HEK293T (cell line): ENCODE measurements at regions not wholly inside any gene's neighbourhood (a gene's known extent, or its start where the extent isn't known, plus 50 kb on each side); places are given as distances from the start of the nearest gene placed in this dataset.
"Not testable (repeated sequence)": the region's sequence is repeated elsewhere in the genome, so short reads cannot be mapped to it uniquely, and the experiment has no call there.

ENCODE experiments used
- CTCF ChIA-PET: fragments of 350-600 bp; formaldehyde crosslinking; extraction: SDS; loops from one replicate; lab custom pipeline; 2021; ENCODE audit warnings: antibody characterized with exemption, inconsistent platforms; lab: Yijun Ruan, JAX
- POLR2A ChIA-PET: fragments of 350-600 bp; formaldehyde crosslinking; extraction: SDS; loops from one replicate; lab custom pipeline; 2020; ENCODE audit warnings: antibody characterized with exemption, inconsistent platforms; lab: Yijun Ruan, JAX
- DNase-seq: peaks from one replicate; pipeline ENCODE4 v3.0.0; 2012; ENCODE audit warnings: mixed read lengths; ENCODE audit errors: extremely low spot score
- ARNT ChIP-seq: fragments of 450-650 bp; IDR thresholded peaks from 2 replicates; pipeline ENCODE4 v1.6.1; 2017; ENCODE audit warnings: mild to moderate bottlenecking
- BHLHE40 ChIP-seq: fragments of 450-650 bp; IDR thresholded peaks from 2 replicates; pipeline ENCODE4 v1.6.1; 2016; ENCODE audit warnings: mild to moderate bottlenecking, moderate library complexity, borderline replicate concordance
- CTBP1 ChIP-seq: fragments of 450-650 bp; IDR thresholded peaks from 2 replicates; pipeline ENCODE4 v1.6.1; 2016; ENCODE audit warnings: borderline replicate concordance
- ELF4 ChIP-seq: fragments of 450-650 bp; IDR thresholded peaks from 2 replicates; pipeline ENCODE4 v1.6.1; 2017; ENCODE audit warnings: antibody characterized with exemption
- FOXA1 ChIP-seq: fragments of 450-650 bp; IDR thresholded peaks from 2 replicates; pipeline ENCODE4 v1.6.1; 2016; ENCODE audit warnings: mild to moderate bottlenecking
- FOXK2 ChIP-seq: fragments of 450-650 bp; IDR thresholded peaks from 2 replicates; pipeline ENCODE4 v1.6.1; 2016; ENCODE audit warnings: mild to moderate bottlenecking
- FOXM1 ChIP-seq: fragments of 450-650 bp; IDR thresholded peaks from 2 replicates; pipeline ENCODE4 v1.6.1; 2017; ENCODE audit warnings: mild to moderate bottlenecking, borderline replicate concordance
- HDGF ChIP-seq: fragments of 450-650 bp; IDR thresholded peaks from 2 replicates; pipeline ENCODE4 v1.6.1; 2017; ENCODE audit warnings: antibody characterized with exemption, borderline replicate concordance
- L3MBTL2 ChIP-seq: fragments of 450-650 bp; conservative IDR thresholded peaks from 2 replicates; pipeline ENCODE4 v1.6.1; 2016; ENCODE audit warnings: mild to moderate bottlenecking
- LEF1 ChIP-seq: fragments of 450-650 bp; IDR thresholded peaks from 2 replicates; pipeline ENCODE4 v1.6.1; 2017; ENCODE audit warnings: mild to moderate bottlenecking, borderline replicate concordance
- NFRKB ChIP-seq: fragments of 450-650 bp; IDR thresholded peaks from 2 replicates; pipeline ENCODE4 v1.6.1; 2016; ENCODE audit warnings: mild to moderate bottlenecking, moderate library complexity
- PKNOX1 ChIP-seq: fragments of 450-650 bp; IDR thresholded peaks from 2 replicates; pipeline ENCODE4 v1.6.1; 2016
- SP1 ChIP-seq: fragments of 450-650 bp; IDR thresholded peaks from 2 replicates; pipeline ENCODE4 v1.6.1; 2017
- SUZ12 ChIP-seq: fragments of 450-650 bp; IDR thresholded peaks from 2 replicates; pipeline ENCODE4 v1.6.1; 2016; ENCODE audit warnings: mild to moderate bottlenecking
- TARDBP ChIP-seq: fragments of 450-650 bp; IDR thresholded peaks from 2 replicates; pipeline ENCODE4 v1.6.1; 2016
- ZNF384 ChIP-seq: fragments of 450-650 bp; IDR thresholded peaks from 2 replicates; pipeline ENCODE4 v1.6.1; 2016

GRCh38 chr15:98077186-98077585 lies 116.7 kb downstream of the ARRDC4 start:
- POLR2A ChIA-PET = no interaction called here
- CTCF ChIA-PET = no interaction called here
- DNase-seq = no peak
- no peak for TF ChIP-seq FOXM1
- TF ChIP-seq PKNOX1 = no peak
- TF ChIP-seq ELF4 = no peak
- no peak for TF ChIP-seq SUZ12

GRCh38 chr15:98080791-98081190 lies 120.3 kb downstream of the ARRDC4 start:
- POLR2A ChIA-PET = no interaction called here
- TF ChIP-seq LEF1 = no peak
- TF ChIP-seq ZNF384 = no peak
- no peak for TF ChIP-seq FOXA1
- TF ChIP-seq PKNOX1 = no peak
- no peak for TF ChIP-seq ARNT
- no peak for TF ChIP-seq SP1
- no peak for TF ChIP-seq TARDBP
- TF ChIP-seq SUZ12 = no peak
- no peak for TF ChIP-seq L3MBTL2
- TF ChIP-seq BHLHE40 = no peak
- TF ChIP-seq CTBP1 = no peak
- no peak for TF ChIP-seq FOXK2
- CTCF ChIA-PET = interaction anchor here (0.5 kb wide), 1 partner anchor 27 kb away, joined by 3 read pairs; no protein-coding TSS in a partner anchor
- DNase-seq = no peak

- peak; percentile 34 for DNase-seq
- TF ChIP-seq FOXA1 = no peak
- no peak for TF ChIP-seq LEF1
- TF ChIP-seq PKNOX1 = no peak
- POLR2A ChIA-PET = no interaction called here
- CTCF ChIA-PET = interaction anchor here (0.6 to 2.0 kb wide), 7 partner anchors 44 to 203 kb away, joined by 3 to 11 read pairs (median 4); no protein-coding TSS in a partner anchor
These were observed 122.9 kb downstream of the ARRDC4 start for GRCh38 chr15:98083203-98083910.

GRCh38 chr15:98085003-98085639 lies 124.6 kb downstream of the ARRDC4 start:
- ChIA-PET POLR2A (no interaction called here), CTCF (interaction anchor here (1.1 to 1.3 kb wide), 2 partner anchors 93 to 187 kb away, joined by 3 to 5 read pairs; no protein-coding TSS in a partner anchor)
- DNase-seq = peak; percentile 40
- TF ChIP-seq SP1 = no peak
- TF ChIP-seq PKNOX1 = no peak
- TF ChIP-seq FOXA1 = no peak
- no peak for TF ChIP-seq TARDBP
- TF ChIP-seq BHLHE40 = no peak
- no peak for TF ChIP-seq CTBP1
- TF ChIP-seq ARNT = no peak
- no peak for TF ChIP-seq NFRKB
- no peak for TF ChIP-seq LEF1
- TF ChIP-seq ZNF384 = no peak
- TF ChIP-seq ELF4 = no peak
- TF ChIP-seq HDGF = no peak
- TF ChIP-seq FOXK2 = no peak
- no peak for TF ChIP-seq FOXM1

GRCh38 chr15:98088307-98088945 lies 127.9 kb downstream of the ARRDC4 start:
- CTCF ChIA-PET, POLR2A ChIA-PET, DNase-seq: not testable (repeated sequence)

GRCh38 chr15:98089352-98089751 lies 128.8 kb downstream of the ARRDC4 start:
- POLR2A ChIA-PET, CTCF ChIA-PET, DNase-seq: not testable (repeated sequence)
